ENCODE measurements at regions not wholly inside any gene's neighbourhood (a gene's known extent, or its start where the extent isn't known, plus 50 kb on each side); places are given as distances from the start of the nearest gene placed in this dataset.
"Not testable (repeated sequence)": the region's sequence is repeated elsewhere in the genome, so short reads cannot be mapped to it uniquely, and the experiment has no call there.

DNA sequence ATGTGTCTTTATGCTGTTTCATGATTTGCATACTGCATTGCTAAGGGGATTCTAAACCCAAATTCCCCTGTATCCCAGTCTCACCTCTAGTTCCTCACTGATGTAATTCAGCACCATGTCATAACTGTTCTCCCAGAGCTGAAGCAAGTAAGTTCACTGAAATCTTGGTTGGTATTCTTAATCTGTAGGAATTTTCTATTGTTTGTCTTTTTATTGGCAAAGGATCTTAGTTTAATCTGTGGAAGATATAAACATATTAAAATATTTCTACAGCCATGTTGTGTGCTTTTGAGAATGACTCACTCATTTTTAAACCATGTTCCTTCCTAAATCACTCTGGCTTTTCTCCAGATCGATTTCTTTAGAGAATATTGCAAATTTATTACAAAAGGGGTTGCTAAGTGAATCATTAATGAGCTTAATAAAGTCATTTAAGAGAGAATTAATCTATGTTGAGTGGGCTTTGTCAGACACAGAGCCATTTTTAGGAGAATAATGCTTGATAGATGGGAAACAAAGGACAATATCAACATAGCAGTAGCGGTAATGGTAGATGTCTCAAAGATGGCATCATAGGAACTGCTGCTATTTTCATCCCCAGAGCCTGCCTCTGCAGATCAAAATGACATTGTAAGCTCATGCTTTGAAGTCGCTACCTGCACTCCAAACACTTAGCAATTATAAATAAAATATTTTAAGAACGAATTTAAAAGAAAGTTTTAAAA lies 110.0 kb downstream of the ENC1 start:
- Histone ChIP-seq H3K27me3 (ENCODE audit: low read depth, low read length) (no peaks in the 10 kb centered on the region), H3K27ac (ENCODE audit: low read length) (no peak overlapping the region), H3K4me3 (ENCODE audit: low read depth in 1 of 2, low read length in 2 of 2) (no peak overlapping the region), H3K9me3 (ENCODE audit: control insufficient read depth in 1 of 2, low read length in 2 of 2) (peaks cover 12 to 16% of the 10 kb centered on the region in 2 donors), H3K4me1 (ENCODE audit: control insufficient read depth in 1 of 2, insufficient read depth in 2 of 2, low read length in 2 of 2) (peaks cover 0 to 10% of the 10 kb centered on the region in 2 donors), H3K36me3 (ENCODE audit: control insufficient read depth in 1 of 2, insufficient read depth in 2 of 2, low read length in 2 of 2) (no peaks in the 10 kb centered on the region)

GRCh38 chr5:74529101-74529500 lies 111.4 kb downstream of the ENC1 start:
- no peak overlapping the region for H3K27ac ChIP-seq (ENCODE audit: low read length)
- H3K27me3 ChIP-seq (ENCODE audit: low read depth, low read length) = no peaks in the 10 kb centered on the region
- H3K4me3 ChIP-seq (ENCODE audit: low read depth in 1 of 2, low read length in 2 of 2) = no peak overlapping the region
- H3K9me3 ChIP-seq (ENCODE audit: control insufficient read depth in 1 of 2, low read length in 2 of 2) = peaks cover under 1 to 13% of the 10 kb centered on the region in 2 donors
- peaks cover 0 to 10% of the 10 kb centered on the region in 2 donors for H3K4me1 ChIP-seq (ENCODE audit: control insufficient read depth in 1 of 2, insufficient read depth in 2 of 2, low read length in 2 of 2)
- no peaks in the 10 kb centered on the region for H3K36me3 ChIP-seq (ENCODE audit: control insufficient read depth in 1 of 2, insufficient read depth in 2 of 2, low read length in 2 of 2)

- no peak overlapping the region for H3K4me3 ChIP-seq (ENCODE audit: low read depth in 1 of 2, low read length in 2 of 2)
- H3K36me3 ChIP-seq (ENCODE audit: control insufficient read depth in 1 of 2, insufficient read depth in 2 of 2, low read length in 2 of 2) = no peaks in the 10 kb centered on the region
- peaks cover 0 to 10% of the 10 kb centered on the region in 2 donors for H3K4me1 ChIP-seq (ENCODE audit: control insufficient read depth in 1 of 2, insufficient read depth in 2 of 2, low read length in 2 of 2)
- no peaks in the 10 kb centered on the region for H3K9me3 ChIP-seq (ENCODE audit: control insufficient read depth in 1 of 2, low read length in 2 of 2)
- no peaks in the 10 kb centered on the region for H3K27me3 ChIP-seq (ENCODE audit: low read depth, low read length)
- H3K27ac ChIP-seq (ENCODE audit: low read length) = no peak overlapping the region
These were observed 114.4 kb downstream of the ENC1 start for GRCh38 chr5:74526111-74526510.

DNA sequence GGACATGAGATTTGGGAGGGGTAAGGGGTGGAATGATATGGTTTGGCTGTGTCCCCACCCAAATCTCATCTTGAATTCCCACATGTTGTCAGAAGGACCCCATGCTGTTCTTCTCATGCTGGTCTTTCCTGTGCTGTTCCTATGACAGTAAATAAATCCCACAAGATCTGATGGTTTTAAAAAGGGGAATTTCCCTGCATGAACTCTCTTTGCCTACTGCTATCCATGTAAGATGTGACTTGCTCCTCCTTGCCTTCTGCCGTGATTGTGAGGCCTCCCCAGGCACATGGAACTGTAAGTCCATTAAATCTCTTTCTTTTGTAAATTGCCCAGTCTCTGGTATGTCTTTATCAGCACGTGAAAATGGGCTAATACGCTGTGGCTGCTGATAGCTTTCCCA lies 115.8 kb downstream of the ENC1 start:
- not testable (repeated sequence) for H3K4me3 ChIP-seq (ENCODE audit: low read depth in 1 of 2, low read length in 2 of 2); H3K9me3 ChIP-seq (ENCODE audit: control insufficient read depth in 1 of 2, low read length in 2 of 2); H3K27me3 ChIP-seq (ENCODE audit: low read depth, low read length); H3K4me1 ChIP-seq (ENCODE audit: control insufficient read depth in 1 of 2, insufficient read depth in 2 of 2, low read length in 2 of 2); H3K36me3 ChIP-seq (ENCODE audit: control insufficient read depth in 1 of 2, insufficient read depth in 2 of 2, low read length in 2 of 2); H3K27ac ChIP-seq (ENCODE audit: low read length)

DNA sequence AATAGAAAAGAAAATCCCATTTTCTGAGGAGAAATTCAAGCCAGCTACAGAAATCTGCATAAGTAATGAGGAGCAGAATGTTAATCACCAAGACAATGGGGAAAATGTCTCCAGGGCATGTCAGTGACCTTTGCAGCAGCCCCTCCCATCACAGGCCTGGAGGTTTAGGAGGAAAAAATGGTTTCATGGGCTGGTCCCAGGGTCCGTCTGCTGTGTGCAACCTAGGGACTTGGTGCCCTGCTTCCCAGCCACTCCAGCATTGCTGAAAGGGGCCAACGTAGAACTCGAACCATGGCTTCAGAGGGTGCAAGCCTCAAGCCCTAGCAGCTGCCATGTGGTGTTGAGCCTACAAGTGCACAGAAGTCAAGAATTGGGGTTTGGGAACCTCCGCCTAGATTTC lies 116.8 kb downstream of the ENC1 start:
- not testable (repeated sequence) for H3K4me1 ChIP-seq (ENCODE audit: control insufficient read depth in 1 of 2, insufficient read depth in 2 of 2, low read length in 2 of 2); H3K27me3 ChIP-seq (ENCODE audit: low read depth, low read length); H3K36me3 ChIP-seq (ENCODE audit: control insufficient read depth in 1 of 2, insufficient read depth in 2 of 2, low read length in 2 of 2)

DNA sequence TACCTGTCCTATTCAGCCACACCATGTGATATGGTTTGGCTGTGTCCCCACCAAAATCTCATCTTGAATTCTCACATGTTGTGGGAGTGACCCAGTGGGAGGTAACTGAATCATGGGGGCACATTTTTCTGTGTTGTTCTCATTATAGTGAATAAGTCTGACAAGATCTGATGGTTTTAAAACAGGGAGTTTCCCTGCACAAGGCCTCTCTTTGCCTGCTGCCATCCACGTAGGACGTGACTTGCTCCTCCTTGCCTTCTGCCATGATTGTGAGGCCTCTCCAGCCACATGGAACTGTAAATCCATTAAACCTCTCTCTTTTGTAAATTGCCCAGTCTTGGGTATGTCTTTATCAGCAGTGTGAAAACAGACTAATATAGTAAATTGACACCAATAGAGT lies 117.7 kb downstream of the ENC1 start:
- H3K4me1 ChIP-seq (ENCODE audit: control insufficient read depth in 1 of 2, insufficient read depth in 2 of 2, low read length in 2 of 2); H3K36me3 ChIP-seq (ENCODE audit: control insufficient read depth in 1 of 2, insufficient read depth in 2 of 2, low read length in 2 of 2); H3K9me3 ChIP-seq (ENCODE audit: control insufficient read depth in 1 of 2, low read length in 2 of 2); H3K27ac ChIP-seq (ENCODE audit: low read length); H3K4me3 ChIP-seq (ENCODE audit: low read depth in 1 of 2, low read length in 2 of 2); H3K27me3 ChIP-seq (ENCODE audit: low read depth, low read length): not testable (repeated sequence)

More for the DNA sequence above, 116.8 kb downstream of the ENC1 start:
- H3K9me3 ChIP-seq (ENCODE audit: control insufficient read depth in 1 of 2, low read length in 2 of 2); H3K27ac ChIP-seq (ENCODE audit: low read length); H3K4me3 ChIP-seq (ENCODE audit: low read depth in 1 of 2, low read length in 2 of 2): not testable (repeated sequence)

DNA sequence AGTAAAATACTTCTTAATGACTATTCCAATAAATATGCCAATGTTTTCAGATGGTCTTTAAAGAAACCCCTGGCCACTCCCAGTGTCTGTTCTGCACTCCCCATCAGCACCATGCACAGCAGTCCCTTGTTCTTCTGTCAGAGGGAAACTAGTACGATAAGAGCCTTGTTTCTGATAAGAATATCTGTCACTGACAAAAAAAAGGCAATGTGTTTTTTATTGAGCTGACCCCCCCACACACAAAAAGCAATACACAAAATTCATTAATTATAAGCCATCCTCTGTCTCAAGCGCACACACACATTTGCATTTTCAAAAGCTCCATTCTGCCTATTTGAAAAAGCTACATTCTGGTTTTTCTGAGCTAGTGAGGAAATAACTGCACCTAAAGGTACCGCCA lies 119.1 kb downstream of the ENC1 start:
- Histone ChIP-seq H3K27me3 (ENCODE audit: low read depth, low read length) (no peaks in the 10 kb centered on the region), H3K27ac (ENCODE audit: low read length) (no peak overlapping the region), H3K4me3 (ENCODE audit: low read depth in 1 of 2, low read length in 2 of 2) (no peak overlapping the region), H3K36me3 (ENCODE audit: control insufficient read depth in 1 of 2, insufficient read depth in 2 of 2, low read length in 2 of 2) (no peaks in the 10 kb centered on the region), H3K9me3 (ENCODE audit: control insufficient read depth in 1 of 2, low read length in 2 of 2) (no peaks in the 10 kb centered on the region), H3K4me1 (ENCODE audit: control insufficient read depth in 1 of 2, insufficient read depth in 2 of 2, low read length in 2 of 2) (no peaks in the 10 kb centered on the region)

- Histone ChIP-seq H3K27me3 (ENCODE audit: low read depth, low read length) (no peaks in the 10 kb centered on the region), H3K36me3 (ENCODE audit: control insufficient read depth in 1 of 2, insufficient read depth in 2 of 2, low read length in 2 of 2) (no peaks in the 10 kb centered on the region), H3K4me3 (ENCODE audit: low read depth in 1 of 2, low read length in 2 of 2) (no peak overlapping the region), H3K9me3 (ENCODE audit: control insufficient read depth in 1 of 2, low read length in 2 of 2) (no peaks in the 10 kb centered on the region), H3K4me1 (ENCODE audit: control insufficient read depth in 1 of 2, insufficient read depth in 2 of 2, low read length in 2 of 2) (no peaks in the 10 kb centered on the region), H3K27ac (ENCODE audit: low read length) (no peak overlapping the region)
These were observed 120.8 kb downstream of the ENC1 start for GRCh38 chr5:74519679-74520078.

DNA sequence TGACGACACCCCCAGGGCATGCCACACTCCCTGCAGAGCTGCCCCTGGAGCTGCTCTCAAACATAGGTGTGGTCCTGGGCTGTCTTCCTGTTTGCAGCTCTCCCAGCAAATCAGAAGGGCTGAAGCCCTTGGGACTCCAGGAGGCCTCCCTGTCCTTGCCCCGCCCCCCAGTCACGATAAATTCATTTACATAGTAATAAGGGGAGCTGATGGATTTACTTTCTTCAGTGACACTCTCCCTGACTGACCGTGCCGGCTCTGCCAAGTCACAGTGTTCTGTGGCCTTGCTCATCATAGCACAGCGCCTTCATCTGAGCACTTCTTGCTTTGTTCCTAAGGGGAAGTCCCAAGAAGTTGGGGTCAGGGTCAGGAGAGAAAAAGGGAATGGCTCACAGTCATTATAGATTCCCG lies 121.4 kb downstream of the ENC1 start:
- Histone ChIP-seq H3K27me3 (ENCODE audit: low read depth, low read length) (no peaks in the 10 kb centered on the region), H3K27ac (ENCODE audit: low read length) (no peak overlapping the region), H3K4me3 (ENCODE audit: low read depth in 1 of 2, low read length in 2 of 2) (no peak overlapping the region), H3K4me1 (ENCODE audit: control insufficient read depth in 1 of 2, insufficient read depth in 2 of 2, low read length in 2 of 2) (no peaks in the 10 kb centered on the region), H3K9me3 (ENCODE audit: control insufficient read depth in 1 of 2, low read length in 2 of 2) (no peaks in the 10 kb centered on the region), H3K36me3 (ENCODE audit: control insufficient read depth in 1 of 2, insufficient read depth in 2 of 2, low read length in 2 of 2) (no peaks in the 10 kb centered on the region)

DNA sequence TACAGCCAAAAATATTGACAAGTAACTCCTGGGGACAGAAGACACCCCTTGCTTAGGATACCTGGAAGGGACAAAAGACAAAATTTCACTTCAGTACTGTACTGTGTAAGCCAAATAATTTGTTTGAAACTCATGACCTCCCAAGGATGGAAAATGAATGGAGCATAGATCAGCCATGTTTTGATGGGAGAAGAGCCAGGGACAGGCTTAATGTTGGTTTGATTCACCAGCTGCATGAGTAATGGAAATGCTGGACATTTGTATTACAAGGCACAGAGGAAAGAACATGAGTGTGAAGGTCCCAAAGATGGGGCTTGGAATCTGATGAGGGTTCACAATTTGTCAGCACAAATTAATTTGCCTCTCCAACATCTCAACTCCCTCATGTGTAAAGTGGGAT lies 122.8 kb downstream of the ENC1 start:
- Histone ChIP-seq H3K9me3 (ENCODE audit: control insufficient read depth in 1 of 2, low read length in 2 of 2) (no peaks in the 10 kb centered on the region), H3K4me3 (ENCODE audit: low read depth in 1 of 2, low read length in 2 of 2) (no peak overlapping the region), H3K27ac (ENCODE audit: low read length) (no peak overlapping the region), H3K4me1 (ENCODE audit: control insufficient read depth in 1 of 2, insufficient read depth in 2 of 2, low read length in 2 of 2) (no peaks in the 10 kb centered on the region), H3K36me3 (ENCODE audit: control insufficient read depth in 1 of 2, insufficient read depth in 2 of 2, low read length in 2 of 2) (no peaks in the 10 kb centered on the region), H3K27me3 (ENCODE audit: low read depth, low read length) (no peaks in the 10 kb centered on the region)

DNA sequence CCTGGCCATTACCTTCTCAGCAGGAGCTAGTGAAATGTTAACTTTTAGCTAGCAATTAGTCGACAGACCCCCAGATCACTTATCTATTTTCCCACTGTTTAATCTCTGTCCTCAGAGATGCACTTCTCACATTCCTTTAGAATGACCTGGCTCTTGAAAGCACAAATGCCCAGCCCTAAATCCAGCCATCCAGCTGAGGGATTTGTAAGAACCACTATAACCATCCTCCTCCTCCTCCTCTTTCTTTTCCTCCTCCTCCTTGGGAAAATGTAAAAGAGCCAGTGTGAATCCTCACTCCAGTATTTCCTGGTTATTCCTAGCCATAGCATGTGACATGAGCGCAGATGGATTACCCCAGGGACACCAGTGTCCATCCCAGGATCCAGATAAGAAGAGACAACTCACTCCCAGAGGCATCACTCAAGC lies 124.3 kb downstream of the ENC1 start:
- no peak overlapping the region for H3K4me3 ChIP-seq (ENCODE audit: low read depth in 1 of 2, low read length in 2 of 2)
- H3K9me3 ChIP-seq (ENCODE audit: control insufficient read depth in 1 of 2, low read length in 2 of 2) = no peaks in the 10 kb centered on the region
- H3K27ac ChIP-seq (ENCODE audit: low read length) = no peak overlapping the region
- H3K36me3 ChIP-seq (ENCODE audit: control insufficient read depth in 1 of 2, insufficient read depth in 2 of 2, low read length in 2 of 2) = no peaks in the 10 kb centered on the region
- no peaks in the 10 kb centered on the region for H3K4me1 ChIP-seq (ENCODE audit: control insufficient read depth in 1 of 2, insufficient read depth in 2 of 2, low read length in 2 of 2)
- H3K27me3 ChIP-seq (ENCODE audit: low read depth, low read length) = no peaks in the 10 kb centered on the region

- no peak overlapping the region for H3K27ac ChIP-seq (ENCODE audit: low read length)
- H3K36me3 ChIP-seq (ENCODE audit: control insufficient read depth in 1 of 2, insufficient read depth in 2 of 2, low read length in 2 of 2) = no peaks in the 10 kb centered on the region
- H3K4me3 ChIP-seq (ENCODE audit: low read depth in 1 of 2, low read length in 2 of 2) = no peak overlapping the region
These were observed 125.5 kb downstream of the ENC1 start for GRCh38 chr5:74514888-74515551.

More at GRCh38 chr5:74514888-74515551, 125.5 kb downstream of the ENC1 start:
- H3K9me3 ChIP-seq (ENCODE audit: control insufficient read depth in 1 of 2, low read length in 2 of 2) = no peaks in the 10 kb centered on the region
- no peaks in the 10 kb centered on the region for H3K27me3 ChIP-seq (ENCODE audit: low read depth, low read length)
- H3K4me1 ChIP-seq (ENCODE audit: control insufficient read depth in 1 of 2, insufficient read depth in 2 of 2, low read length in 2 of 2) = no peaks in the 10 kb centered on the region
